ENCODE measurements at regions not wholly inside any gene's neighbourhood (a gene's known extent, or its start where the extent isn't known, plus 50 kb on each side); places are given as distances from the start of the nearest gene placed in this dataset.

DNA sequence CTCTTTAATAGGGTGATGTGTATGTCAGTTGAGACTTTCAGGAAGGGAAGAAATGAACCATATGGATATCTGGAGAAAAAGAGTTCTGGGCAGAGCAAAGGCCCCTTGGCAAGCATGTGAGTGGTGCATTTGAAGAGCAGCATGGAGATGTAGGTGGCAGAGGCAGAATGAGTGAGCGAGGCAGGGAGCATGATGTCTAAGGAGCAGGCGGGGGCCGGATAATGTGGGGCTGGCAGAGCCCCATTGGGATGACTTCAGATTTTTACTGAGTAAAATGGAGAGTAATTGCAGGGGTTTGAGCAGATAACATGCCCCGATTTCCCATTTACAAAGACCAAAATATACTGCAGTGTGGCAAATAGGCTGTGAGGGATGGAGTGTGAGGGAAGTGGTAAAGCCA is 52.9 kb upstream of the PLCL2 start:
- H3K4me3 ChIP-seq (replicated peaks; ENCODE audit: low read depth, low read length) = no peak overlapping the region
- no peak for DNase-seq (ENCODE audit: extremely low read depth, low read depth)
- TF ChIP-seq, protein P1, sequence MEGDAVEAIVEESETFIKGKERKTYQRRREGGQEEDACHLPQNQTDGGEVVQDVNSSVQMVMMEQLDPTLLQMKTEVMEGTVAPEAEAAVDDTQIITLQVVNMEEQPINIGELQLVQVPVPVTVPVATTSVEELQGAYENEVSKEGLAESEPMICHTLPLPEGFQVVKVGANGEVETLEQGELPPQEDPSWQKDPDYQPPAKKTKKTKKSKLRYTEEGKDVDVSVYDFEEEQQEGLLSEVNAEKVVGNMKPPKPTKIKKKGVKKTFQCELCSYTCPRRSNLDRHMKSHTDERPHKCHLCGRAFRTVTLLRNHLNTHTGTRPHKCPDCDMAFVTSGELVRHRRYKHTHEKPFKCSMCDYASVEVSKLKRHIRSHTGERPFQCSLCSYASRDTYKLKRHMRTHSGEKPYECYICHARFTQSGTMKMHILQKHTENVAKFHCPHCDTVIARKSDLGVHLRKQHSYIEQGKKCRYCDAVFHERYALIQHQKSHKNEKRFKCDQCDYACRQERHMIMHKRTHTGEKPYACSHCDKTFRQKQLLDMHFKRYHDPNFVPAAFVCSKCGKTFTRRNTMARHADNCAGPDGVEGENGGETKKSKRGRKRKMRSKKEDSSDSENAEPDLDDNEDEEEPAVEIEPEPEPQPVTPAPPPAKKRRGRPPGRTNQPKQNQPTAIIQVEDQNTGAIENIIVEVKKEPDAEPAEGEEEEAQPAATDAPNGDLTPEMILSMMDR (IDR thresholded peaks at IDR 0.05; ENCODE audit: low read depth, low read length, missing control alignments) = no peak

DNA sequence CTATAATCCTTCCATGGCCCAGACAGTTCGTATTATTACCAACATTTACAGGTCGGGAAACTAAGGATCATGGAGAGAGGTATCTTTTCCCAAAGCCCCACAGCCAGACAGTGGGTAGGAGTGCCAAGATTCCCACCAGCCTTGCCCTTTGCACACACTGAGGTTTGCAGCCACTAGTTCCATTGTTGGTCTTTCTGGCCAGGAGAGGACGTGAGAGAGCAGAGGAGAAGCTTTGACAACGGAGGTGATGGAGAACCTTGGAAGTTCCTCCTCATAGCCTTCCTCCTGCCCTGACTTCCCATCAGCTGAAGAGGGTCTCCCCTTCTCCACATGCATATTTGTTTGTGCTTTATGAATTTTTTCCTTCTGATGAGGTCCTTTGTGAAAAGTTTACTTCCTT is 50.5 kb upstream of the PLCL2 start:
- TF ChIP-seq, protein P1 (IDR thresholded peaks at IDR 0.05; ENCODE audit: low read depth, low read length, missing control alignments) = no peak
- DNase-seq (ENCODE audit: extremely low read depth, low read depth) = no peak

DNA sequence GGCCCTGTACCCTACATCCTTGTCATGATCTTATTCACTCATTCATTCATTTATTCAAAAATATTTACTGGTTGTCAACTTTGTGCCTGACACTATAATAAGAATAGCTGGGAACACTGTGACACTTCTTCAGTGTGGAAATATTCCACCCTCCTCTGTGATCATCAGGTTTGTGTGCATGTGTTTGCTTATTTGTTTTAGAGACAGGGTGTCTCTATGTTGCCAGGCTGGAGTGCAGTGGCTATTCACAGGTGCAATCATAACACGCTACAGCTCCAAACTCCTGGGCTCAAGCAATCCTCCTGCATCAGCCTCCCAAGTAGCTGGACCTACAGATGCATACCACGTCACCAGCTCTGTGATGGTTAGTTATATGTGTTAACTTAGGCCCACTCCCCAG is 50.0 kb upstream of the PLCL2 start:
- TF ChIP-seq, protein P1 (IDR thresholded peaks at IDR 0.05; ENCODE audit: low read depth, low read length, missing control alignments) = no peak
- DNase-seq (ENCODE audit: extremely low read depth, low read depth) = no peak
- H3K4me3 ChIP-seq (replicated peaks; ENCODE audit: low read depth, low read length) = no peak overlapping the region

More for the DNA sequence above, 50.5 kb upstream of the PLCL2 start:
- no peak overlapping the region for H3K4me3 ChIP-seq (replicated peaks; ENCODE audit: low read depth, low read length)
